ENCODE measurements at regions not wholly inside any gene's neighbourhood (a gene's known extent, or its start where the extent isn't known, plus 50 kb on each side); places are given as distances from the start of the nearest gene placed in this dataset.

DNA sequence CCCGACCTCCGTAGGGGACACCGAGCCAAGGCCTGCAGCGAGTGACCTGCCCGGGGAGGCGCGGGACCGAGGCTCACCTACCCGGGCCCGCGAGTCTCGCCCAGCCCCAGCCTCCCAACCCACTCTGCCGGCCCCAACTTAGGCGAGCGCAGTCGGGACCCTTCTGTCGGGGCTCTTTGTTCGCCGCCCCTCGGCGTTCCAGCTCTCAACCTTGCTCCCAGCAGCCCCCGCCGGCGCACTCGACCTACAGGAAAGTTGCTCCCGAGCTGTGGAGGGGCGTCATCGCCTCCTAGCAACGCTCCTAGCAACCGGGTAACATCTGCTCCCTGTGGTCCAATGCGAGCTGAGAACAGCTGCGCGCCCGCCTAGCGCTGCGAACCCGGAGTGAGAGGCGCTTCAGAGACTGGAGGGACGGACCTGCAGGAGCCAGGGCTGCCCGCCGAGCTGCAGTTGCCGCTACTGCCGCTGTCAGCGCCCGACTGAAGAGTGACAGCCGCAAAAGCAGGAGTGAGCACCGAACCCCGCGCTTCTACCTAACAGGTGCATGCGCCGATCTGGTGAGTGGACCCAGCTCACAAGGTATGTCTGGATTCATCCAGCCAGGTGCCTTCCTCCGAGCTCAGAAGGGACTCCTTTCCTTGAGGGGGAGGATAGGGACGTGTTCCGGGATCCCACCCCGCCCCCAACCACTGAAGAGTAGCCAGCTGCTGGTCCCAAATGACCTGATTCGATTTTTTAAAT lies 355.0 kb downstream of the SNAPC1 start:
- Histone ChIP-seq H3K4me3 (replicated peaks in 1 of 3; ENCODE audit: insufficient read depth in 1 of 3, low read depth in 2 of 3, low read length in 3 of 3) (0 out of 6 replicates have a peak overlapping the region, but pooled peaks of 1 of the 3 experiments have one; percentile 27), H4K20me1 (ENCODE audit: insufficient read depth, low read length) (no peaks in the 10 kb centered on the region), H3K36me3 (replicated peaks in 1 of 2; ENCODE audit: control insufficient read depth in 1 of 2, insufficient read depth in 2 of 2, low read length in 2 of 2) (no peaks in the 10 kb centered on the region), H3K9me3 (ENCODE audit: low read length) (no peaks in the 10 kb centered on the region), H3K4me2 (ENCODE audit: low read depth, low read length) (peak overlapping the region; percentile 34), H3K9ac (ENCODE audit: insufficient read depth, low read depth, low read length) (no peak overlapping the region), H3K27me3 (ENCODE audit: control insufficient read depth in 1 of 2, insufficient read depth in 2 of 2, low read length in 2 of 2) (peaks cover 5 to 39% of the 10 kb centered on the region in 2 experiments; a peak in 4 of 5 replicates), H3K4me1 (ENCODE audit: insufficient read depth, low read length) (no peaks in the 10 kb centered on the region), H3K27ac (ENCODE audit: extremely low read length, insufficient read depth, low read length) (no peak overlapping the region), H3K79me2 (ENCODE audit: insufficient read depth, low read length) (no peaks in the 10 kb centered on the region), H2AFZ (ENCODE audit: low read length) (no peak overlapping the region)
- in situ Hi-C loops (cut with HindIII; ENCODE audit: extremely low pct_ligation_motif_present, low pct_unique_long_range_greater_than_20kb) (no loop called here), intact Hi-C loops (cut with micrococcal nuclease; ENCODE audit: unreplicated experiment) (no loop called here)
- DNase-seq (ENCODE audit: low spot score) (peak; percentile 38), FAIRE-seq (no peak), ATAC-seq (peak; percentile 100)
- CTCF ChIA-PET (ENCODE audit: low intra/inter-chr PET ratio, low total read pairs) = no interaction called here
- BruUV-seq (replicated peaks) = no TSS peak
- POLR2A ChIA-PET = no interaction called here
- WGBS (ENCODE audit: low lambda C conversion rate) = 2% methylated on average over 9 of the region's 56 CpGs
- TF ChIP-seq SMAD9 (CRISPR knock-in tag; IDR thresholded peaks at IDR 0.05) (no peak), REPIN1 (CRISPR knock-in tag; IDR thresholded peaks at IDR 0.05; ENCODE audit: borderline replicate concordance, low read depth) (0 out of 2 replicates have a peak, but pooled peaks have one; percentile 29), HNRNPLL (IDR thresholded peaks at IDR 0.05; ENCODE audit: low read depth, low read length, poor library complexity, severe bottlenecking) (peak; percentile 95), MEIS2 (CRISPR knock-in tag; IDR thresholded peaks at IDR 0.05) (0 out of 2 replicates have a peak, but pooled peaks have one; percentile 34), HIVEP1 (CRISPR knock-in tag; IDR thresholded peaks at IDR 0.05) (peak; percentile 15; the same call in 1 of the 2 replicates), ONECUT2 (CRISPR knock-in tag; IDR thresholded peaks at IDR 0.05) (no peak), MXI1 (IDR thresholded peaks at IDR 0.05; ENCODE audit: borderline replicate concordance, low read depth, low read length) (0 out of 3 replicates have a peak, but pooled peaks have one; percentile 24), GABPB1 (CRISPR knock-in tag; IDR thresholded peaks at IDR 0.05) (peak; percentile 17; the same call in 1 of the 2 replicates), RFX1 (IDR thresholded peaks at IDR 0.05) (peak; percentile 74; the same call in 1 of the 2 replicates), ZNF501 (CRISPR knock-in tag; IDR thresholded peaks at IDR 0.05) (0 out of 2 replicates have a peak, but pooled peaks have one; percentile 24), BCL6 (CRISPR knock-in tag; IDR thresholded peaks at IDR 0.05) (peak; percentile 67), ZFP62 (CRISPR knock-in tag; IDR thresholded peaks at IDR 0.05) (no peak)
- TF ChIP-seq, protein P1, sequence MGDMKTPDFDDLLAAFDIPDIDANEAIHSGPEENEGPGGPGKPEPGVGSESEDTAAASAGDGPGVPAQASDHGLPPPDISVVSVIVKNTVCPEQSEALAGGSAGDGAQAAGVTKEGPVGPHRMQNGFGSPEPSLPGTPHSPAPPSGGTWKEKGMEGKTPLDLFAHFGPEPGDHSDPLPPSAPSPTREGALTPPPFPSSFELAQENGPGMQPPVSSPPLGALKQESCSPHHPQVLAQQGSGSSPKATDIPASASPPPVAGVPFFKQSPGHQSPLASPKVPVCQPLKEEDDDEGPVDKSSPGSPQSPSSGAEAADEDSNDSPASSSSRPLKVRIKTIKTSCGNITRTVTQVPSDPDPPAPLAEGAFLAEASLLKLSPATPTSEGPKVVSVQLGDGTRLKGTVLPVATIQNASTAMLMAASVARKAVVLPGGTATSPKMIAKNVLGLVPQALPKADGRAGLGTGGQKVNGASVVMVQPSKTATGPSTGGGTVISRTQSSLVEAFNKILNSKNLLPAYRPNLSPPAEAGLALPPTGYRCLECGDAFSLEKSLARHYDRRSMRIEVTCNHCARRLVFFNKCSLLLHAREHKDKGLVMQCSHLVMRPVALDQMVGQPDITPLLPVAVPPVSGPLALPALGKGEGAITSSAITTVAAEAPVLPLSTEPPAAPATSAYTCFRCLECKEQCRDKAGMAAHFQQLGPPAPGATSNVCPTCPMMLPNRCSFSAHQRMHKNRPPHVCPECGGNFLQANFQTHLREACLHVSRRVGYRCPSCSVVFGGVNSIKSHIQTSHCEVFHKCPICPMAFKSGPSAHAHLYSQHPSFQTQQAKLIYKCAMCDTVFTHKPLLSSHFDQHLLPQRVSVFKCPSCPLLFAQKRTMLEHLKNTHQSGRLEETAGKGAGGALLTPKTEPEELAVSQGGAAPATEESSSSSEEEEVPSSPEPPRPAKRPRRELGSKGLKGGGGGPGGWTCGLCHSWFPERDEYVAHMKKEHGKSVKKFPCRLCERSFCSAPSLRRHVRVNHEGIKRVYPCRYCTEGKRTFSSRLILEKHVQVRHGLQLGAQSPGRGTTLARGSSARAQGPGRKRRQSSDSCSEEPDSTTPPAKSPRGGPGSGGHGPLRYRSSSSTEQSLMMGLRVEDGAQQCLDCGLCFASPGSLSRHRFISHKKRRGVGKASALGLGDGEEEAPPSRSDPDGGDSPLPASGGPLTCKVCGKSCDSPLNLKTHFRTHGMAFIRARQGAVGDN (CRISPR knock-in tag; IDR thresholded peaks at IDR 0.05) = peak; percentile 21; the same call in 1 of the 2 replicates
- TF ChIP-seq, protein P2, sequence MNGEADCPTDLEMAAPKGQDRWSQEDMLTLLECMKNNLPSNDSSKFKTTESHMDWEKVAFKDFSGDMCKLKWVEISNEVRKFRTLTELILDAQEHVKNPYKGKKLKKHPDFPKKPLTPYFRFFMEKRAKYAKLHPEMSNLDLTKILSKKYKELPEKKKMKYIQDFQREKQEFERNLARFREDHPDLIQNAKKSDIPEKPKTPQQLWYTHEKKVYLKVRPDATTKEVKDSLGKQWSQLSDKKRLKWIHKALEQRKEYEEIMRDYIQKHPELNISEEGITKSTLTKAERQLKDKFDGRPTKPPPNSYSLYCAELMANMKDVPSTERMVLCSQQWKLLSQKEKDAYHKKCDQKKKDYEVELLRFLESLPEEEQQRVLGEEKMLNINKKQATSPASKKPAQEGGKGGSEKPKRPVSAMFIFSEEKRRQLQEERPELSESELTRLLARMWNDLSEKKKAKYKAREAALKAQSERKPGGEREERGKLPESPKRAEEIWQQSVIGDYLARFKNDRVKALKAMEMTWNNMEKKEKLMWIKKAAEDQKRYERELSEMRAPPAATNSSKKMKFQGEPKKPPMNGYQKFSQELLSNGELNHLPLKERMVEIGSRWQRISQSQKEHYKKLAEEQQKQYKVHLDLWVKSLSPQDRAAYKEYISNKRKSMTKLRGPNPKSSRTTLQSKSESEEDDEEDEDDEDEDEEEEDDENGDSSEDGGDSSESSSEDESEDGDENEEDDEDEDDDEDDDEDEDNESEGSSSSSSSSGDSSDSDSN (CRISPR knock-in tag; IDR thresholded peaks at IDR 0.05) = peak; percentile 50; the same call in 1 of the 2 replicates
- TF ChIP-seq, protein P3, sequence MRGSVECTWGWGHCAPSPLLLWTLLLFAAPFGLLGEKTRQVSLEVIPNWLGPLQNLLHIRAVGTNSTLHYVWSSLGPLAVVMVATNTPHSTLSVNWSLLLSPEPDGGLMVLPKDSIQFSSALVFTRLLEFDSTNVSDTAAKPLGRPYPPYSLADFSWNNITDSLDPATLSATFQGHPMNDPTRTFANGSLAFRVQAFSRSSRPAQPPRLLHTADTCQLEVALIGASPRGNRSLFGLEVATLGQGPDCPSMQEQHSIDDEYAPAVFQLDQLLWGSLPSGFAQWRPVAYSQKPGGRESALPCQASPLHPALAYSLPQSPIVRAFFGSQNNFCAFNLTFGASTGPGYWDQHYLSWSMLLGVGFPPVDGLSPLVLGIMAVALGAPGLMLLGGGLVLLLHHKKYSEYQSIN (CRISPR knock-in tag; IDR thresholded peaks at IDR 0.05; ENCODE audit: borderline replicate concordance) = no peak

Data from HepG2 (cell line).